Sciatic nerve (tissue), 2 donors: ENCODE measurements at regions not wholly inside any gene's neighbourhood (a gene's known extent, or its start where the extent isn't known, plus 50 kb on each side); places are given as distances from the start of the nearest gene placed in this dataset.
"Not testable (repeated sequence)": the region's sequence is repeated elsewhere in the genome, so short reads cannot be mapped to it uniquely, and the experiment has no call there.

Experiments used
- ATAC-seq: fragments of 200-7000 bp; cut with Tn5 transposase; one replicate; pipeline ENCODE4 v1.9.1; 2020; ENCODE audit warnings: mild to moderate bottlenecking, moderate library complexity
- DNase-seq: peaks from one replicate; pipeline ENCODE4 v3.0.0-alpha.2; 2020; ENCODE audit warnings: low spot score
- intact Hi-C: fragments of 100-400 bp; cut with DNase I; formaldehyde crosslinking; loops from one replicate; pipeline ENCODE4 v1.14.2; 2022
- donor health status: DM: no; HTN: no; CAD: no.
- donor health status: DM: no; HTN: no; CAD: no.

- intact Hi-C loops, result no loop called here
- DNase-seq (no peak), ATAC-seq (no peak)
Observed at GRCh38 chr12:47504775-47505446, 200.9 kb downstream of the RPAP3 start.

GRCh38 chr12:47493801-47494200 is 212.0 kb downstream of the RPAP3 start:
- ATAC-seq (no peak), DNase-seq (no peak)
- intact Hi-C loops, result no loop called here

DNA sequence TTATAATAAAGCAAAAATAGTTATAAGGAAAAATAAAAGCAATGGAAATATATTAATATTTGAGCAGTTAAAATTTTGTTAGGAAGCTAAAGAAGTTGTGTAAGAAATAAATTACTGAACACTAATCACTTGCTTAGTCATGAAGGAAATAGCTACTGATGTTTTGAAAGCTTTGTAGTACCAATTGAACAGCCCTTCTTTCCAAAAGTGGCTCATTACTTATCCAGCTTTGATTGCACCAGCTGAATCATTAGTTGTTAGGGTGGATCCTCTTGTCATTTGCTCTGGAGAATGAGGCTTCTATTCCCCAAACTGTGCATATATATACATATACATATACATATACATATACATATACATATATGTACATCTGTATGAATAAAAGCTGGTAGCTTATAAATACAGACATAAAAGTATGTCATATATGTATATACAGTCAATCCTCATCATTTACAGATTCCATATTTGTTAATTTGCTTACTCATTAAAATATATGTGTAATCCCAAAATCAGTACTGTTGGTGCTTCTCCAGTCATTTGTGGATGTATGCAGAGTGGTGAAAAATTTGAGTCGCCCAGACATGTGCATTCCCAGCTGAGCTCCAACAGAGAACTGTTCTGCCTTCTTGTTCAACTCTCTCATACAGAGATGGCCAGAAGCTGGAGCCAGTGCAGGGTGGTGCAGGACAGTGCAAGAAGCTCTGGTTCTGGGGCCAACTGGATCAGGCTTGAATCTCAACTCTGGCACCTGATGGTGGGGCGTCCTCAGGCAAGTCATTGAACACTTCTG is 214.1 kb downstream of the RPAP3 start:
- intact Hi-C loops, result no loop called here
- ATAC-seq (no peak), DNase-seq (no peak)

- DNase-seq (no peak), ATAC-seq (no peak)
- intact Hi-C loops, result no loop called here
Observed at GRCh38 chr12:47488888-47489287, 216.9 kb downstream of the RPAP3 start.

DNA sequence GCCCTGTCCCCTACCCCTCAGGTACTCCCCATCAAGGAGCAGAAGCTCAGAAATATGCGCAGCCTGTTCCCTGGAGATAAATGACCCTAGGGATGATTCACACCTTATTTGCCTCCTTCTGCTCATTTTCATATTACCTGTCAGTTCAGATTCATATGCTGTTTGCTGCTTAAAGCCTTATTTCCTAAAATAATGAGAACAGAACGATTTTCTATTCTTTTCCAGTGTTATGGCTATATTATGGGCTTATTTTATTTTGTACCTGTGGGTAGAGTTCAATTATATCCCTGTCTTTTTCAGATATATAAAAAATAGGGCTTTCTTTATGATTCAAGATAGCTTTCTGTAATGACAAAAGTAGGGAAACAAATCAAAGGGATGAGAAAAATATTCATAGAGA is 224.8 kb downstream of the RPAP3 start:
- intact Hi-C loops, result no loop called here
- ATAC-seq (no peak), DNase-seq (no peak)

- ATAC-seq (no peak), DNase-seq (no peak)
- intact Hi-C loops, result no loop called here
Observed at GRCh38 chr12:47478426-47478825, 227.4 kb downstream of the RPAP3 start.

- DNase-seq, result no peak
- no peak for ATAC-seq
- intact Hi-C loops, result no loop called here
Observed at GRCh38 chr12:47473091-47473490, 232.7 kb downstream of the RPAP3 start.

- intact Hi-C loops, DNase-seq, ATAC-seq: not testable (repeated sequence)
Observed at GRCh38 chr12:47470349-47470748, 235.5 kb downstream of the RPAP3 start.

DNA sequence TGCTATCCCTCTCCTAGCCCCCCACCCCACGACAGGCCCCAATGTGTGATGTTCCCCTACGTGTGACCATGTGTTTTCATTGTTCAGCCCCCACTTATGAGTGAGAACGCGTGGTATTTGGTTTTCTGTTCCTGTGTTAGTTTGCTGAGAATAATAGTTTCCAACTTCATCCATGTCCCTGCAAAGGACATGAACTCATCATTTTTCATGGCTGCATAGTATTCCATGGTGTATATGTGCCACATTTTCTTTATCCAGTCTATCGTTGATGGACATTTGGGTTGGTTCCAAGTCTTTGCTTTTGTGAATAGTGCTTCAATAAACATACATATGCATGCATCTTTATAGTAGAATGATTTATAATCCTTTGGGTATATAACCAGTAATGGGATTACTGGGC is 241.9 kb downstream of the RPAP3 start:
- ATAC-seq, intact Hi-C loops, DNase-seq: not testable (repeated sequence)

- DNase-seq (no peak), ATAC-seq (no peak)
- intact Hi-C loops, result no loop called here
Observed at GRCh38 chr12:47458279-47458678, 247.6 kb downstream of the RPAP3 start.

GRCh38 chr12:47449797-47450196 is 256.0 kb downstream of the RPAP3 start:
- no peak for ATAC-seq
- intact Hi-C loops, result no loop called here
- DNase-seq, result no peak

DNA sequence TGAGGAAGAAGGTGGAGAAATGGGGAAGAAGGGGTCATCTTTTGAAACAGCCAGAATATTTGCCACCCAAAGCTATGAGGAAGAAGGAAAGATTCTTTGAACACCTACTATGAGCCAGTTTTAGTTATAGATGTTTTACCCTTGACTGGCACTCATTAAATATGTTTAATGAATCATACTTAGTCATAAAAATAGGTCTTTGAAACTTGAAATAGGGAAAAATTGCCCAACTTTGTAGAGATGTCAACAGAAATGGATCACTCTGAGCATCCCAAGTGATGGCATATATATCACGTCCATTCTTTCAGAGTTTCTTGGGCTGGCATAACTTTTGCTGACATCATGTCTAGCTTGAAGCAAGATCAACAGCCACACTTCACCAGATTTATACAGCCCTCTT is 263.5 kb downstream of the RPAP3 start:
- DNase-seq (no peak), ATAC-seq (no peak)

GRCh38 chr12:47441490-47441889 is 264.3 kb downstream of the RPAP3 start:
- ATAC-seq (no peak), DNase-seq (no peak)
- intact Hi-C loops, result no loop called here

More for the DNA sequence above, 263.5 kb downstream of the RPAP3 start:
- intact Hi-C loops, result no loop called here

DNA sequence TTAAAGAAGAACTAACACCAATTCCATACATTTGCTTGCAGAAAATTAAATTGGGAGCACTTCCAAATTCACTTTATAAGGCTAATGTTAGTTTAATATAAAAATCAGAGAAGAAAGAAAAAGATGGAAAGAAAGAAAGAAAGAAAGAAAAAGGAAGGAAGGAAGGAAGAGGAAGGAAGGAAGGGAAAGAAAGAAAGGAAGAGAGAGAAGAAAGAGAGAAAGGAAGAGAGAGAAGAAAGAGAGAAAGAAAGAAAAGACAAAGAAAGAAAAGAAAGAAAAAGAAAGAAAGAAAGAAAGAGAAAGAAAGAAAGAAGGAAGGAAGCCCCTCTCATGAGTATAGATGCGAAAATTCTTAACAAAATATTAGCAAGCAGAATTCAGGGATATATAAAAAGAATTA is 267.7 kb downstream of the RPAP3 start:
- DNase-seq (no peak), ATAC-seq (no peak)
- intact Hi-C loops, result no loop called here

DNA sequence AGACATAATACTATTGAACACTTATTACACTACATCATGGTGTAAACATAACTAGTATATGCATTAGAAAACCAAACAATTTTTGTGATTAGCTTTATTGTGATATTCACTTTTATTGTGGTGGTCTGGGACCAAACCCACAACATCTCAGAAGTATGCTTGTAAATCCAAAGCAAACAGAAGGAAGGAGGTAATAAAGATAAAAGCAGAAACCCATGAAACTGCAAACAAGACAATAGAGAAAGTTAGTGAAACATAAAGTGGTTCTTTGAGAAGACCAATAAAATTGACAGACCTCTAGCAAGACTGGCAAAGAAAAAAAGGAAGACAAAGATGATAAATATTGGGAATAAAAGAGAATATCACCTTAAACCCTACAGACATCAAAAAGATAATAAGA is 268.3 kb downstream of the RPAP3 start:
- no peak for ATAC-seq
- intact Hi-C loops, result no loop called here
- DNase-seq, result no peak

GRCh38 chr12:47433876-47434275 is 272.0 kb downstream of the RPAP3 start:
- intact Hi-C loops, result no loop called here
- ATAC-seq, result no peak
- no peak for DNase-seq

DNA sequence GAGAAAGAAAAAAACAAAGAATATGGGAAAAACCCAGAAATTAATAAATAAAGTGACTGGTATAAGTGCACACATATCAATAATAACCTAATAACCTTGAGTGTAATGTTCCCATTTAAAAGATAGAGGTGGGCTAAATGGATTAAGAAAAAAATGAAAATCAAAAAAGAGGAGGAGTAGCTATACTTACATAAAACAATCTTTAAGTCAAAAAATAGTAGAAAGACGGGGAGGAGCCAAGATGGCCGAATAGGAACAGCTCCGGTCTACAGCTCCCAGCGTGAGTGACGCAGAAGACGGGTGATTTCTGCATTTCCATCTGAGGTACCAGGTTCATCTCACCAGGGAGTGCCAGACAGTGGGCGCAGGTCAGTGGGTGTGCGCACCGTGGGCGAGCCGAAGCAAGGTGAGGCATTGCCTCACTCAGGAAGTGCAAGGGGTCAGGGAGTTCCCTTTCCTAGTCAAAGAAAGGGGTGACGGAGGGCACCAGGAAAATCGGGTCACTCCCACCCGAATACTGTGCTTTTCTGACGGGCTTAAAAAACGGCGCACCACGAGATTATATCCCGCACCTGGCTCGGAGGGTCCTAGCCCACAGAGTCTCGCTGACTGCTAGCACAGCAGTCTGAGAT is 279.0 kb downstream of the RPAP3 start:
- DNase-seq, ATAC-seq, intact Hi-C loops: not testable (repeated sequence)

DNA sequence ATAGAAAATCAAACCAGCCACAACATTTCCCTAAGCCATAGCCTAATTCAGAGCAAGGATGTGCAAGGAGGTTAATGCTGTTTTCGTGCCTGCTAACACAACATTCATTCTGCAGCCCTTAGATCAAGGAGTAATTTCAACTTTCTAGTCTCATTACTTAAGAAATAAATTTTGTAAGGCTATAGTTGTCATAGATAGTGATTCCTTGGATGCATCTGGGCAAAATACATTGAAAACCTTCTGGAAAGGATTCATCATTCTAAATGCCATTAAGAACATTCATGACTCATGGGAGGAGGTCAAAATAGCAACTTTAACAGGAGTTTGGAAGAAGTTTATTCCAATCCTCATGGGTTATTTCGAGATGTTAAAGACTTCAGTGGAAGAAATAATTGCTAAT is 283.2 kb downstream of the RPAP3 start:
- no peak for ATAC-seq
- intact Hi-C loops, result no loop called here
- no peak for DNase-seq

- ATAC-seq, result no peak
- intact Hi-C loops, result no loop called here
- no peak for DNase-seq
Observed at GRCh38 chr12:47419497-47419896, 286.3 kb downstream of the RPAP3 start.

DNA sequence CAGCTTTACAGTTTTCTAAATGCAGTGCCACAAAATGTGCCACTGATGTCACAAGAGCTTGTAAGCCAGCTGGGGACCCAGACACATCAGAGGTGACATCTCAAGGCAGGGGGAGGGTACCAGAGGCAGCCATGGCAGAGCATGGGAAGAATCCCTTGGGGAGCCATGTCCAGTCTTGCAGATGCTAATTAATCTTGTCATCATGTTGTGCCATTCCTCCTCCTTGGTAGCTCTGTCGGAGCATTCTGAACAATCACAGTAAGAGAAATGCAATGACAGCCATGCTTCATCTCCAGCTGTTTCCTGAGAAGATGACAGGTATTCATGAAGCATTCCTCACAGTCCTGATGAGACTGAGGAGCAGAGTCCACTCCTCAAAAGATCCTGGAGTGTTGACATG is 287.9 kb downstream of the RPAP3 start:
- intact Hi-C loops, result no loop called here
- ATAC-seq, result no peak
- no peak for DNase-seq
